Progenitor cell of endocrine pancreas (in vitro differentiated cells): ENCODE measurements at regions not wholly inside any gene's neighbourhood (a gene's known extent, or its start where the extent isn't known, plus 50 kb on each side); places are given as distances from the start of the nearest gene placed in this dataset.
A peak's percentile ranks its signal among the peaks of the same experiment; 100 is the strongest.

ENCODE experiments used
- DNase-seq: peaks from one replicate; pipeline ENCODE4 v3.0.0; 2021; ENCODE audit warnings: low spot score; ENCODE audit not compliant: unreplicated experiment
- H3K27ac Mint-ChIP-seq: 2 replicates; pipeline ENCODE4 v1.8.0; 2021; ENCODE audit warnings: mild to moderate bottlenecking, moderate library complexity, mixed read lengths
- H3K27me3 Mint-ChIP-seq: 2 replicates; pipeline ENCODE4 v1.8.0; 2021; ENCODE audit warnings: mixed read lengths
- H3K36me3 Mint-ChIP-seq: 2 replicates; pipeline ENCODE4 v1.8.0; 2022; ENCODE audit warnings: mixed read lengths; ENCODE audit not compliant: insufficient read depth
- H3K4me1 Mint-ChIP-seq: 2 replicates; pipeline ENCODE4 v1.8.0; 2021; ENCODE audit warnings: low read depth, mixed read lengths
- H3K4me3 Mint-ChIP-seq: 2 replicates; pipeline ENCODE4 v1.8.0; 2021; ENCODE audit warnings: low read depth, mild to moderate bottlenecking, moderate library complexity, mixed read lengths
- H3K9me3 Mint-ChIP-seq: 2 replicates; pipeline ENCODE4 v1.8.0; 2021; ENCODE audit warnings: low read depth, mixed read lengths
- TF ChIP-seq, protein P1 (sequence below): fragments of 200-600 bp; sonication (generic); IDR thresholded peaks from one replicate; pipeline ENCODE4 v1.5.0; 2021; ENCODE audit warnings: antibody characterized with exemption, mild to moderate bottlenecking; ENCODE audit not compliant: unreplicated experiment

GRCh38 chr3:79947469-79947868, 179.7 kb upstream of the ROBO1 start:
- no peak for DNase-seq
- H3K27me3 Mint-ChIP-seq: no peaks in the 10 kb centered on the region
- no peaks in the 10 kb centered on the region for H3K4me1 Mint-ChIP-seq
- H3K9me3 Mint-ChIP-seq: peaks cover 8% of the 10 kb centered on the region
- H3K4me3 Mint-ChIP-seq: no peak overlapping the region
- no peaks in the 10 kb centered on the region for H3K36me3 Mint-ChIP-seq
- no peak overlapping the region for H3K27ac Mint-ChIP-seq
- TF ChIP-seq, protein P1, sequence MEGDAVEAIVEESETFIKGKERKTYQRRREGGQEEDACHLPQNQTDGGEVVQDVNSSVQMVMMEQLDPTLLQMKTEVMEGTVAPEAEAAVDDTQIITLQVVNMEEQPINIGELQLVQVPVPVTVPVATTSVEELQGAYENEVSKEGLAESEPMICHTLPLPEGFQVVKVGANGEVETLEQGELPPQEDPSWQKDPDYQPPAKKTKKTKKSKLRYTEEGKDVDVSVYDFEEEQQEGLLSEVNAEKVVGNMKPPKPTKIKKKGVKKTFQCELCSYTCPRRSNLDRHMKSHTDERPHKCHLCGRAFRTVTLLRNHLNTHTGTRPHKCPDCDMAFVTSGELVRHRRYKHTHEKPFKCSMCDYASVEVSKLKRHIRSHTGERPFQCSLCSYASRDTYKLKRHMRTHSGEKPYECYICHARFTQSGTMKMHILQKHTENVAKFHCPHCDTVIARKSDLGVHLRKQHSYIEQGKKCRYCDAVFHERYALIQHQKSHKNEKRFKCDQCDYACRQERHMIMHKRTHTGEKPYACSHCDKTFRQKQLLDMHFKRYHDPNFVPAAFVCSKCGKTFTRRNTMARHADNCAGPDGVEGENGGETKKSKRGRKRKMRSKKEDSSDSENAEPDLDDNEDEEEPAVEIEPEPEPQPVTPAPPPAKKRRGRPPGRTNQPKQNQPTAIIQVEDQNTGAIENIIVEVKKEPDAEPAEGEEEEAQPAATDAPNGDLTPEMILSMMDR: no peak

- H3K4me3 Mint-ChIP-seq: no peak overlapping the region
- H3K27me3 Mint-ChIP-seq: peaks cover 9% of the 10 kb centered on the region
- no peak for DNase-seq
- H3K36me3 Mint-ChIP-seq: no peaks in the 10 kb centered on the region
- no peaks in the 10 kb centered on the region for H3K9me3 Mint-ChIP-seq
- TF ChIP-seq, protein P1: no peak
- peak overlapping the region; percentile 53 for H3K27ac Mint-ChIP-seq
- H3K4me1 Mint-ChIP-seq: peaks cover 3% of the 10 kb centered on the region
Measured at GRCh38 chr3:79937567-79937966, 169.8 kb upstream of the ROBO1 start.

- TF ChIP-seq, protein P1: no peak
- Mint-ChIP-seq H3K27me3 (peaks cover 38% of the 10 kb centered on the region), H3K36me3 (no peaks in the 10 kb centered on the region), H3K4me3 (no peak overlapping the region), H3K27ac (no peak overlapping the region), H3K4me1 (peaks cover 3% of the 10 kb centered on the region), H3K9me3 (no peaks in the 10 kb centered on the region)
- DNase-seq: no peak
Measured at GRCh38 chr3:79930196-79930595, 162.4 kb upstream of the ROBO1 start.

DNA sequence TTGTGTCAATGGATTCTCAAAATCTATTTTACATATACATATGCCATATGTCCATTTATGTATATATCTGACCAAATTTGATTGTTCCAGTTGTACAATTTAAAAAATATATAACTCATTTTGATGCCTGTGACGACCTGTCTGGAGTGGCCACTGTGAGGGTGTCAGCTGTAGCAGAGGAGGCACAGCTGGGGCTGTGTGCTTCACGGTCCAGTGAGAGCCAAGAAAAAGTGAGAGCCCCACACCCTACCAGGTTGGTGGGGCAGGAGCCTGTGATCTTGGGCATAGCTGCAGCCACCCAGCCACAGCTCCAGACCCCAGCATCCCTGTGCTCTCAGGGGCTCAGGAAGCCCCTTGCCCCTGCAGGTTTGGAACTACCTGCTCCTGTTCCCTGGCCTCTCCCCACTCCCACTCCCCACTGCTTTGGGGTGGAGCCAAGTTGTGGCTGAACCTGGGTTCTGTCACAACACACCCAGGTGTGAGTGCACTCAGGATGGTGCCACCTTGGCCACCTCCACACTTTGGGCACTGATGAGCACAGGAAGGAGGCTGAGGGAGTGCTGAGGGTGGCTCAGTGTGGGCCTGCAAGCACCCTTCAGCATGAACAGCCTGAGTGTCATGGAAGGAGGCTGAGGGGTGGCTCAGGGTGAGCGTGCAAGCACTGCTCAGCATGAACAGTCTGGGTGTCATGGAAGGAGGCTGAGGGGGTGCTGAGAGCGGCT, 161.1 kb upstream of the ROBO1 start:
- no peak for DNase-seq
- Mint-ChIP-seq H3K4me3 (no peak overlapping the region), H3K27me3 (peaks cover 41% of the 10 kb centered on the region), H3K36me3 (no peaks in the 10 kb centered on the region), H3K27ac (no peak overlapping the region), H3K4me1 (peaks cover 3% of the 10 kb centered on the region), H3K9me3 (no peaks in the 10 kb centered on the region)
- TF ChIP-seq, protein P1: no peak

GRCh38 chr3:79926522-79926921, 158.7 kb upstream of the ROBO1 start:
- TF ChIP-seq, protein P1: no peak
- no peak overlapping the region for H3K4me3 Mint-ChIP-seq
- no peak overlapping the region for H3K27ac Mint-ChIP-seq
- peaks cover 10% of the 10 kb centered on the region for H3K4me1 Mint-ChIP-seq
- peaks cover 46% of the 10 kb centered on the region for H3K27me3 Mint-ChIP-seq
- DNase-seq: no peak
- H3K9me3 Mint-ChIP-seq: no peaks in the 10 kb centered on the region
- H3K36me3 Mint-ChIP-seq: no peaks in the 10 kb centered on the region
